Subcutaneous abdominal adipose tissue (tissue), 5 donors: ENCODE measurements at regions not wholly inside any gene's neighbourhood (a gene's known extent, or its start where the extent isn't known, plus 50 kb on each side); places are given as distances from the start of the nearest gene placed in this dataset.
A peak's percentile ranks its signal among the peaks of the same experiment; 100 is the strongest.

ENCODE experiments used
- H3K27ac ChIP-seq: one replicate; pipeline ENCODE4 v1.7.0; 2013; ENCODE audit warnings: low read depth, mild to moderate bottlenecking, inconsistent platforms, low read length, moderate library complexity
- H3K27me3 ChIP-seq, 5 donors: one replicate each; pipeline ENCODE4 v1.7.0; 2013; ENCODE audit warnings: low read length in 5 of 5, inconsistent platforms in 1 of 5; ENCODE audit not compliant: control insufficient read depth in 5 of 5, insufficient read depth in 4 of 5
- H3K36me3 ChIP-seq, 5 donors: one replicate each; pipeline ENCODE4 v1.7.0; 2013; ENCODE audit warnings: low read length in 5 of 5; ENCODE audit not compliant: control insufficient read depth in 5 of 5, insufficient read depth in 5 of 5
- H3K4me1 ChIP-seq, 5 donors: one replicate each; pipeline ENCODE4 v1.7.0; 2013; ENCODE audit warnings: low read length in 5 of 5, mild to moderate bottlenecking in 3 of 5, moderate library complexity in 1 of 5; ENCODE audit not compliant: control insufficient read depth in 5 of 5, insufficient read depth in 5 of 5
- H3K4me3 ChIP-seq, 5 donors: one replicate each; pipeline ENCODE4 v1.7.0; 2013; ENCODE audit warnings: low read length in 5 of 5, low read depth in 1 of 5
- H3K9ac ChIP-seq, 5 donors: one replicate each; pipeline ENCODE4 v1.7.0; 2013; ENCODE audit warnings: low read length in 5 of 5, mild to moderate bottlenecking in 4 of 5, moderate library complexity in 3 of 5
- H3K9me3 ChIP-seq, 5 donors: one replicate each; pipeline ENCODE4 v1.7.0; 2013; ENCODE audit warnings: low read length in 5 of 5; ENCODE audit not compliant: control insufficient read depth in 5 of 5
- donor health status: healthy.
- donor health status: healthy.
- donor health status: healthy.
- donor health status: healthy.
- donor health status: healthy.

- Histone ChIP-seq H3K4me3 (no peak overlapping the region), H3K9me3 (no peaks in the 10 kb centered on the region), H3K27ac (no peak overlapping the region), H3K9ac (no peak overlapping the region), H3K36me3 (no peaks in the 10 kb centered on the region), H3K4me1 (peaks cover 7 to 66% (median 41%) of the 10 kb centered on the region in 5 donors), H3K27me3 (no peaks in the 10 kb centered on the region)
These were observed 85.0 kb upstream of the EED start for GRCh38 chr11:86159581-86159891.

GRCh38 chr11:86158704-86159580, 85.6 kb upstream of the EED start:
- H3K4me1 ChIP-seq: peaks cover 7 to 63% (median 39%) of the 10 kb centered on the region in 5 donors
- H3K27ac ChIP-seq: no peak overlapping the region
- H3K36me3 ChIP-seq: no peaks in the 10 kb centered on the region
- no peak overlapping the region for H3K4me3 ChIP-seq
- no peaks in the 10 kb centered on the region for H3K27me3 ChIP-seq
- no peak overlapping the region for H3K9ac ChIP-seq
- H3K9me3 ChIP-seq: no peaks in the 10 kb centered on the region

- Histone ChIP-seq H3K9ac (no peak overlapping the region), H3K4me1 (peaks cover 3 to 53% (median 29%) of the 10 kb centered on the region in 5 donors), H3K9me3 (no peaks in the 10 kb centered on the region), H3K27ac (no peak overlapping the region), H3K27me3 (no peaks in the 10 kb centered on the region), H3K36me3 (no peaks in the 10 kb centered on the region), H3K4me3 (no peak overlapping the region)
These were observed 86.7 kb upstream of the EED start for GRCh38 chr11:86157797-86158378.

GRCh38 chr11:86156397-86156955, 87.6 kb upstream of the PICALM start:
- peak overlapping the region in 2 of 5 donors; percentile 12 to 43 for H3K9ac ChIP-seq
- no peak overlapping the region for H3K4me3 ChIP-seq
- H3K27ac ChIP-seq: peak overlapping the region; percentile 68
- no peaks in the 10 kb centered on the region for H3K27me3 ChIP-seq
- peaks cover 10 to 53% (median 29%) of the 10 kb centered on the region in 5 donors for H3K4me1 ChIP-seq
- no peaks in the 10 kb centered on the region for H3K36me3 ChIP-seq
- no peaks in the 10 kb centered on the region for H3K9me3 ChIP-seq

- no peaks in the 10 kb centered on the region for H3K27me3 ChIP-seq
- H3K9me3 ChIP-seq: no peaks in the 10 kb centered on the region
- H3K4me3 ChIP-seq: no peak overlapping the region
- no peak overlapping the region for H3K9ac ChIP-seq
- peaks cover 15 to 53% (median 32%) of the 10 kb centered on the region in 5 donors for H3K4me1 ChIP-seq
- no peaks in the 10 kb centered on the region for H3K36me3 ChIP-seq
- peak overlapping the region; percentile 68 for H3K27ac ChIP-seq
These were observed 86.4 kb upstream of the PICALM start for GRCh38 chr11:86155200-86155844.

- Histone ChIP-seq H3K27me3 (no peaks in the 10 kb centered on the region), H3K36me3 (no peaks in the 10 kb centered on the region), H3K9me3 (no peaks in the 10 kb centered on the region), H3K4me1 (peaks cover 15 to 46% (median 30%) of the 10 kb centered on the region in 5 donors), H3K9ac (no peak overlapping the region), H3K4me3 (no peak overlapping the region), H3K27ac (peak overlapping the region; percentile 88)
These were observed 84.6 kb upstream of the PICALM start for GRCh38 chr11:86153439-86153838.

- H3K27ac ChIP-seq: peak overlapping the region; percentile 88
- H3K4me1 ChIP-seq: peaks cover 15 to 42% (median 30%) of the 10 kb centered on the region in 5 donors
- H3K27me3 ChIP-seq: no peaks in the 10 kb centered on the region
- H3K9ac ChIP-seq: no peak overlapping the region
- H3K9me3 ChIP-seq: no peaks in the 10 kb centered on the region
- no peaks in the 10 kb centered on the region for H3K36me3 ChIP-seq
- no peak overlapping the region for H3K4me3 ChIP-seq
These were observed 84.0 kb upstream of the PICALM start for GRCh38 chr11:86152901-86153300.

GRCh38 chr11:86152006-86152862, 83.3 kb upstream of the PICALM start:
- Histone ChIP-seq H3K4me3 (no peak overlapping the region), H3K9ac (peak overlapping the region in 1 of 5 donors; percentile 33), H3K27me3 (no peaks in the 10 kb centered on the region), H3K36me3 (no peaks in the 10 kb centered on the region), H3K9me3 (no peaks in the 10 kb centered on the region), H3K27ac (peak overlapping the region; percentile 88), H3K4me1 (peaks cover 15 to 38% (median 30%) of the 10 kb centered on the region in 5 donors)

GRCh38 chr11:86151174-86152005, 82.5 kb upstream of the PICALM start:
- Histone ChIP-seq H3K9ac (peak overlapping the region in 2 of 5 donors; percentile 33 to 58), H3K4me3 (no peak overlapping the region), H3K9me3 (no peaks in the 10 kb centered on the region), H3K4me1 (peaks cover 15 to 30% (median 29%) of the 10 kb centered on the region in 5 donors), H3K27ac (peak overlapping the region; percentile 88), H3K36me3 (no peaks in the 10 kb centered on the region), H3K27me3 (no peaks in the 10 kb centered on the region)
